SU-DHL-6 (cell line): ENCODE measurements at regions not wholly inside any gene's neighbourhood (a gene's known extent, or its start where the extent isn't known, plus 50 kb on each side); places are given as distances from the start of the nearest gene placed in this dataset.

Experiments used
- H2AFZ ChIP-seq: fragments of 200-600 bp; sonication (generic); 2 replicates; pipeline ENCODE4 v1.6.1; 2014; ENCODE audit warnings: low read depth, mild to moderate bottlenecking, moderate library complexity, mixed read lengths, antibody characterized with exemption, low read length; ENCODE audit not compliant: severe bottlenecking
- H3F3A ChIP-seq: fragments of 200-600 bp; shearing (Covaris generic); 2 replicates; pipeline ENCODE4 v1.6.0; 2016; ENCODE audit warnings: antibody characterized with exemption, mild to moderate bottlenecking; ENCODE audit not compliant: insufficient read depth
- H3K27ac ChIP-seq: fragments of 200-600 bp; sonication (generic); 2 replicates; pipeline ENCODE4 v1.5.1; 2016; ENCODE audit warnings: low read depth, mild to moderate bottlenecking, low read length, moderate library complexity, mixed read lengths
- H3K27me3 ChIP-seq: fragments of 200-600 bp; sonication (generic), shearing (Covaris generic); 2 replicates; pipeline ENCODE4 v1.6.0; 2014; ENCODE audit warnings: mild to moderate bottlenecking, low read length
- H3K36me3 ChIP-seq: fragments of 200-600 bp; sonication (generic); 2 replicates; pipeline ENCODE4 v1.6.1; 2014; ENCODE audit warnings: mild to moderate bottlenecking, low read length, mixed read lengths
- H3K4me2 ChIP-seq: fragments of 300-600, 200-600 bp; shearing (Covaris generic), sonication (generic); 2 replicates; pipeline ENCODE4 v1.6.0; 2014; ENCODE audit warnings: low read length, low read depth, mild to moderate bottlenecking; ENCODE audit not compliant: poor library complexity, severe bottlenecking
- H3K4me3 ChIP-seq: fragments of 200-600 bp; sonication (generic); 2 replicates; pipeline ENCODE4 v1.5.1; 2014; ENCODE audit warnings: antibody characterized with exemption, low read length, mild to moderate bottlenecking, mixed read lengths; ENCODE audit not compliant: insufficient read depth, poor library complexity, severe bottlenecking
- H3K79me2 ChIP-seq: fragments of 200-600 bp; sonication (generic); 2 replicates; pipeline ENCODE4 v1.6.1; 2014; ENCODE audit warnings: mild to moderate bottlenecking, low read length, moderate library complexity; ENCODE audit not compliant: insufficient read depth
- H3K9ac ChIP-seq: fragments of 200-600 bp; sonication (generic); 2 replicates; pipeline ENCODE4 v1.7.0; 2014; ENCODE audit warnings: mild to moderate bottlenecking, low read length
- H3K9me2 ChIP-seq: fragments of 200-600 bp; sonication (generic); replicated peaks from 2 replicates; pipeline ENCODE4 v1.6.1; 2014; ENCODE audit warnings: low read length; ENCODE audit not compliant: insufficient read depth
- H3K9me3 ChIP-seq: fragments of 200-600 bp; sonication (generic); 2 replicates; pipeline ENCODE4 v1.6.1; 2014; ENCODE audit warnings: low read length, mixed read lengths; ENCODE audit not compliant: insufficient read depth
- H4K20me1 ChIP-seq: fragments of 200-600 bp; sonication (generic); 2 replicates; pipeline ENCODE4 v1.6.1; 2014; ENCODE audit warnings: low read depth, mild to moderate bottlenecking, antibody characterized with exemption, low read length, moderate library complexity, mixed read lengths
- CTCF ChIP-seq: fragments of 200-600 bp; sonication (generic); IDR thresholded peaks from one replicate; pipeline ENCODE4 v1.5.1; 2017; ENCODE audit warnings: antibody characterized with exemption, mild to moderate bottlenecking, low read length, moderate library complexity; ENCODE audit not compliant: insufficient read depth, poor library complexity, severe bottlenecking
- EZH2phosphoT487 ChIP-seq: fragments of 200-600 bp; sonication (generic), shearing (Covaris generic); conservative IDR thresholded peaks from 2 replicates; pipeline ENCODE4 v1.6.1; 2018; ENCODE audit warnings: mild to moderate bottlenecking, antibody characterized with exemption, low read length, moderate library complexity, mixed read lengths

DNA sequence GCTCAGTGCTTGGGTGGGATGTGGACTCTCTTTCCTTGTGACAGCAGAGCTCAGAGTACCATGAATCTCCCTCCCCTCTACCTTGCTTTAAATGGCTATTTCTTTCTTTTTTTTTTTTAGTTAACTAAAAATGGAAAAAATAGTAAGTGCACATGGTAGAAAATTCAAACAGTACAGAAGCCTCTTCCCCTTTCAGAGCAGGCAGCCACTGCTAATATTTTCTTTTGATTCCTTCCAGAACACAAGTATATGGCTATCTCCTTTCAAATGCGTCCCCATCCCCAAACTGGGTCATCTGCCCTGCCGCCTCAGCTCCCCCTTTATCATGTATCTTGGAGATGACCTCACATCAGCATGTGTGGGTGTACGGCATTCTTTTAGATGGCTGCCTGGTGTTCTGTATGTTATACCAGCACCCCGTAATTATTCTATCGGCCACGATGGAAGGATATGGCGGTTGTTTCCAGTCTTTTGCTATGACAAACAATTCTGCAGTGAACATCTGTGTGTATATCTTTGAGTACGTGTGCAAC is 70.5 kb upstream of the DLX2 start:
- H3K27me3 ChIP-seq, result no peaks in the 10 kb centered on the region
- H3K36me3 ChIP-seq, result no peaks in the 10 kb centered on the region
- no peaks in the 10 kb centered on the region for H4K20me1 ChIP-seq
- no peaks in the 10 kb centered on the region for H3F3A ChIP-seq
- H3K4me3 ChIP-seq, result no peak overlapping the region
- no peak overlapping the region for H3K27ac ChIP-seq
- no peaks in the 10 kb centered on the region for H3K79me2 ChIP-seq
- H3K9ac ChIP-seq, result no peak overlapping the region
- H3K9me2 ChIP-seq, result no peaks in the 10 kb centered on the region
- no peaks in the 10 kb centered on the region for H3K9me3 ChIP-seq
- no peak overlapping the region for H3K4me2 ChIP-seq
- TF ChIP-seq EZH2phosphoT487, result no peak
- no peak for TF ChIP-seq CTCF
- no peak overlapping the region for H2AFZ ChIP-seq

GRCh38 chr2:172177581-172177980 is 74.9 kb upstream of the DLX2 start:
- H3K4me2 ChIP-seq, result no peak overlapping the region
- H3K36me3 ChIP-seq, result no peaks in the 10 kb centered on the region
- no peak overlapping the region for H2AFZ ChIP-seq
- no peaks in the 10 kb centered on the region for H3K27me3 ChIP-seq
- H3F3A ChIP-seq, result no peaks in the 10 kb centered on the region
- TF ChIP-seq EZH2phosphoT487 (no peak), CTCF (no peak)
- no peaks in the 10 kb centered on the region for H4K20me1 ChIP-seq
- no peak overlapping the region for H3K27ac ChIP-seq
- no peaks in the 10 kb centered on the region for H3K79me2 ChIP-seq
- no peak overlapping the region for H3K9ac ChIP-seq
- no peaks in the 10 kb centered on the region for H3K9me2 ChIP-seq
- H3K4me3 ChIP-seq, result no peak overlapping the region
- H3K9me3 ChIP-seq, result no peaks in the 10 kb centered on the region

DNA sequence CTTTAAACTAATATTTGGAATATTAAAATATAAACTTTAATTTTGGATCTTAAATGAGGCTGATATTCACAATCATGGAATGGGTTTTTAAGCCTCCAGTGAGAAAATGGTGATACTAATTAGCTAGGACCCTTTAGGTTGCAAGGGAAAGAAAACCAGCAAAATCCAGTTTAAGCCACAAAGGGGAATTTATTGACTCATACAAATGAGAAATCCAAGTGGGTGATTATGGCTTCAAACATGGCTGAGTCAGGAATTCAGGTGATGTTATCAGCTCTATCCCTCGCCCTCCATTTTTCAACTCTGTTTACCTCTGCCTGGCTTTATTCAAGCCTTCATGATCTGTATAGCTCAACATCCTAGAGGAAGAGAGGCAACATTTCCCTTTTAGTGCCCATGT is 75.3 kb upstream of the DLX2 start:
- Histone ChIP-seq H3K9me3 (no peaks in the 10 kb centered on the region), H3K36me3 (no peaks in the 10 kb centered on the region), H3K4me2 (no peak overlapping the region), H3K27ac (no peak overlapping the region), H4K20me1 (no peaks in the 10 kb centered on the region), H2AFZ (no peak overlapping the region), H3K4me3 (no peak overlapping the region), H3K9me2 (no peaks in the 10 kb centered on the region), H3K9ac (no peak overlapping the region), H3F3A (no peaks in the 10 kb centered on the region), H3K79me2 (no peaks in the 10 kb centered on the region), H3K27me3 (no peaks in the 10 kb centered on the region)
- no peak for TF ChIP-seq CTCF
- no peak for TF ChIP-seq EZH2phosphoT487
